ENCODE measurements at regions not wholly inside any gene's neighbourhood (a gene's known extent, or its start where the extent isn't known, plus 50 kb on each side); places are given as distances from the start of the nearest gene placed in this dataset.
"Not testable (repeated sequence)": the region's sequence is repeated elsewhere in the genome, so short reads cannot be mapped to it uniquely, and the experiment has no call there.

DNA sequence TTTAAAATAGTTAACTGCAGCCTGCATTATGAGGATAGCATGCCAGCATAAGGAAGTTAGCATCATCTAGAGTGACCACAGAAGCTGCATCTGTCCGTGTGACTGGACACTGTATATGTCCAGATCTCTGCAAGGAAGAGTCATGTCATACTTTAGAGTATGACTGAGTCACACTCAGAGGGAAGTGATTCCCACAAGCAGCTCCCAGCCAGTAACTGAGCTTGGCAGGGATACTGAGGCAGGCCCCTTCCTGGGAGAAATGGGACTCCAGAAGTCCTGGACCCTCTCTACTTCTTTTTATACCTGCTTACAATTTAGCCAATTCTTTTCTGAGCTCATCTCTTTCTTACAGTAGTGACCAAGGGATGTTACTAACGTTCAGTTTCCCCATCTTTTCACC lies 2975.9 kb downstream of the RPIA start:
- DNase-seq, result not testable (repeated sequence)

GRCh38 chr2:91685541-91685940 lies 2994.1 kb downstream of the RPIA start:
- DNase-seq, result not testable (repeated sequence)

- DNase-seq, result not testable (repeated sequence)
Measured at GRCh38 chr2:91686046-91686445, 2994.6 kb downstream of the RPIA start.
